ENCODE measurements at regions not wholly inside any gene's neighbourhood (a gene's known extent, or its start where the extent isn't known, plus 50 kb on each side); places are given as distances from the start of the nearest gene placed in this dataset.

DNA sequence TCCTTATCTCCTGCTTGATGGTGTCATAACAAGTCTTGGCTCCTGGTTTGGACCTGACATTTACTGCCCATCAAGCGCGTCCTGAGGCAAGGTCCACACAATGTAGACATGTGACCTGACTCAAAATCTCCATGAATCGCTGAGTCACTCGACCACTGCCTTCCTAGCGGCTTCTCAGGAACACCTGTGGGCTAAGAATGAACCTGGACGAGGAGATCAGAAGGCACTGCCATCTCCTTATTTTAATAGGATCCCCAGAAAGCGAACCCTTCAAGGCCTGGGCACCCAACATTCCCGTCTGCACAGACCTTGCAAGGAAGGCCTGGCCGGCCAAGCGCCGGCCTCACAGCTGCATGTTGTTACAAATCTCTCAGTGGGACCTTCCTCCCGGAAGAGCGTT is 60.6 kb upstream of the IRX1 start (continued):
- TF ChIP-seq HMGXB4 (CRISPR knock-in tag; IDR thresholded peaks at IDR 0.05) (no peak), ESRRA (CRISPR knock-in tag; IDR thresholded peaks at IDR 0.05; ENCODE audit: borderline replicate concordance) (no peak), CBFB (CRISPR knock-in tag; IDR thresholded peaks at IDR 0.05; ENCODE audit: low read depth) (no peak), FOXJ3 (CRISPR knock-in tag; IDR thresholded peaks at IDR 0.05; ENCODE audit: borderline replicate concordance) (no peak), E2F4 (CRISPR knock-in tag; IDR thresholded peaks at IDR 0.05; ENCODE audit: borderline replicate concordance, low read depth) (no peak), AFF4 (CRISPR knock-in tag; IDR thresholded peaks at IDR 0.05; ENCODE audit: borderline replicate concordance) (no peak), PRDM15 (CRISPR knock-in tag; IDR thresholded peaks at IDR 0.05) (no peak)
- TF ChIP-seq, protein P1, sequence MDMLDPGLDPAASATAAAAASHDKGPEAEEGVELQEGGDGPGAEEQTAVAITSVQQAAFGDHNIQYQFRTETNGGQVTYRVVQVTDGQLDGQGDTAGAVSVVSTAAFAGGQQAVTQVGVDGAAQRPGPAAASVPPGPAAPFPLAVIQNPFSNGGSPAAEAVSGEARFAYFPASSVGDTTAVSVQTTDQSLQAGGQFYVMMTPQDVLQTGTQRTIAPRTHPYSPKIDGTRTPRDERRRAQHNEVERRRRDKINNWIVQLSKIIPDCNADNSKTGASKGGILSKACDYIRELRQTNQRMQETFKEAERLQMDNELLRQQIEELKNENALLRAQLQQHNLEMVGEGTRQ (CRISPR knock-in tag; IDR thresholded peaks at IDR 0.05), result no peak

- TF ChIP-seq, protein P2, sequence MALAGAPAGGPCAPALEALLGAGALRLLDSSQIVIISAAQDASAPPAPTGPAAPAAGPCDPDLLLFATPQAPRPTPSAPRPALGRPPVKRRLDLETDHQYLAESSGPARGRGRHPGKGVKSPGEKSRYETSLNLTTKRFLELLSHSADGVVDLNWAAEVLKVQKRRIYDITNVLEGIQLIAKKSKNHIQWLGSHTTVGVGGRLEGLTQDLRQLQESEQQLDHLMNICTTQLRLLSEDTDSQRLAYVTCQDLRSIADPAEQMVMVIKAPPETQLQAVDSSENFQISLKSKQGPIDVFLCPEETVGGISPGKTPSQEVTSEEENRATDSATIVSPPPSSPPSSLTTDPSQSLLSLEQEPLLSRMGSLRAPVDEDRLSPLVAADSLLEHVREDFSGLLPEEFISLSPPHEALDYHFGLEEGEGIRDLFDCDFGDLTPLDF (CRISPR knock-in tag; IDR thresholded peaks at IDR 0.05), result no peak
- no peak for TF ChIP-seq AR (CRISPR knock-in tag; IDR thresholded peaks at IDR 0.05)
- DNase-seq (ENCODE audit: low spot score), result peak; percentile 38
- ATAC-seq, result peak; percentile 97
- Mint-ChIP-seq H3K4me3 (no peak overlapping the region), H3K9me3 (peaks cover 9% of the 10 kb centered on the region), H3K36me3 (peaks cover 10% of the 10 kb centered on the region; the same call in 1 of the 2 replicates), H3K27me3 (ENCODE audit: low read depth) (peaks cover 3% of the 10 kb centered on the region; the same call in 1 of the 2 replicates), H3K27ac (peak overlapping the region; percentile 67; the same call in 1 of the 2 replicates), H3K4me1 (peaks cover 31% of the 10 kb centered on the region)
- POLR2A ChIA-PET, result no interaction called here
- CTCF ChIA-PET, result no interaction called here
Measured at GRCh38 chr5:3531320-3531986, 64.2 kb upstream of the IRX1 start.

All from WTC11 (cell line).